ENCODE measurements at regions not wholly inside any gene's neighbourhood (a gene's known extent, or its start where the extent isn't known, plus 50 kb on each side); places are given as distances from the start of the nearest gene placed in this dataset.

DNA sequence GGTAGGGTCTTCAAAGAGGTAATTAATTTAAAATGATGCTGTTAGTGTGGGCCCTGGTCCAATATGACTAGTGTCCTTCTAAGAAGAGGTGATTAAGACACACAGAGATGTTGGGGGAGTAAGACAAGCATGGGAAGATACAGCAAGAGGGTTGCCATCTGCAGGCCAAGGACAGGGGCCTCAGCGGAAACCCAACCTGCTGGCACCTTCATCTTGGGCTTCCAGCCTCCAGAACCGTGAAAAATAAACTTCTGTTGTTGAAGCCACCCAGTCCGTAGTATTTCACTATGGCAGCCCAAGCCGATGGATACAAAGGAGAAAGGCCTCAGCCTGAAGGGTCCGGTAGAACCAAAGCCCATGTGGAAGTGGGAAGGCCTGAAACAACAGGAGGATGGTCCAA lies 161.7 kb upstream of the UBE2E1 start:
- DNase-seq = no peak

DNA sequence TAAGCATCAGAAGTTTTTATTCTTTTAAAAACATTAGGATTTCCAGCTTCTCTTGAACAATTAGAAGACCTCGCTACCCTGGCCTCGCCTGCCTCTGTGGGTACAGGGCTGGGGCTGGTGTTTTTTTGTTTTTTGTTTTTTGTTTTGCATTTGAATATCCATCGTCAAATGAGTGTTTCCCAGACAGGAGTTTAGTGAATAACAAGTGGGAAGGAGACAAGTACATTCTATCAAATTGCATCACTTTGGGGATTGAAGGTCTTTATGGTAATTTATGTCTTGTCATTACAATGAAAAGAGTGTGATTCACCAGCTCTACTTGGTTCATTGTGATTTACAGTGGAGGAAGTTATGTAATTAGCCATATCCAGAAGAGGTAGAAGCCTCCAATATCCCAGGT lies 161.1 kb upstream of the UBE2E1 start:
- DNase-seq = no peak

DNA sequence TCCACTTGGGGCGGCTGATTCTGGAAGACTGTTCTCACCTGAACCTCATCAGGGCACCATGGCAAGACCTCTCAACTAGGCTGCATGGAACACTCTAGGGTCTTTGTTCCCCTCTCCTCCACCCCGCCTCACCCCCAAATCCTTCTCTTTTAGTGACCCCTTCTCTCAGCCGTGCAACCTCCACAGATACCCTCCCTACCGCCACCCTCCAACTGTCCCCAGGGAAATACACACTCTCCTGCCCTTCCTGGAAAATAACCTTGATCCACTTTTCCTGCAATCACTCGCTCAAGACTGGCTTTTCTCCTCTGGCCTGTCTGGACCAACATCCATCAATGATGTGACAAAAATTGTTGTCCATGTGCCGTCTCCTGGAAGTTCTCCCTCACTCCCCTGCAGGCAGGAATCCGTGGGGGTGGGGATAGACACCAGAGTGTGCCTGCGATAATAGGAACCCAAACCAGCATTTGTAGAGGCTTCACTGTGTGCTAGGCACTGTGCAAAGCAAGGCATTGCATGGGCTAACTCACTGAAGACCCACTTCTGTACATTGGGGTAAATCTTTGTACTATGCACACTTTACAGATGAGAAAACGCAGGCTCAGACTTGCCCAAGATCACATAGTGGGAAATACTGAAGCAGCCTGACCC lies 160.1 kb upstream of the UBE2E1 start:
- DNase-seq = no peak

DNA sequence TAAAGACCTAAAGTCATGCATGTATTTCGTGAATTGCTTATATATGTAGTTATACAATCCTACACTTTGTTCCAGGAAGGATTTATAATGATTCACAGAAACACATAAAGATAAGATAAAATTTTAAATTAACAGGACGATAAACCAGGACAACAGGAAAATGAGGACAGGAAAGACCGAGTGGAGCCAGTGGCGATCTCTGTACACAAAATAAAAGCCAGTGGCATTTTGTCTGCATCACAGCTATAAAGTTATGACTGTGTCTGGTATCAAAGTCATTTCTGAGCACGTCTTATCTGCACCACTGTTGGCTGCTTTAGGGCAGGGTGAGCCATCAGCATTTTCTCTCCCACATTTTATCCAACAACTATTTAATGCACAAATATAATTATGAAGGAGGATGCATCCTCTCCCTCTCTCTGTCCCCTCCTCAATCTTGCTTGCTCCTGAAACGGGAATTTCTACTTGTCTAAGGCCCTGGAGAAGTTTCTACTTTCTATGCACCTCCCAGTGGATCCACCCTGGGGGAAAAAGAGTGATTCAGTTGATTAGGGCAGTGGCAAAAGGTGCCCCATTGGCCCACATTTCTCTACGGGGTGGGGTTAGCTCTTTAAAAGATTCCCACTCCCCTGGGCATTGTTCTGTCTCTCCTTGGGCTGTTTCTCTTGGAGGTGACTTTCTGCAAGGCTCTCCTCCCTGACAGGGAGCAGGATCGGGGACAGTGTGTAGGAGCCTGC lies 159.4 kb upstream of the UBE2E1 start:
- no peak for DNase-seq

DNA sequence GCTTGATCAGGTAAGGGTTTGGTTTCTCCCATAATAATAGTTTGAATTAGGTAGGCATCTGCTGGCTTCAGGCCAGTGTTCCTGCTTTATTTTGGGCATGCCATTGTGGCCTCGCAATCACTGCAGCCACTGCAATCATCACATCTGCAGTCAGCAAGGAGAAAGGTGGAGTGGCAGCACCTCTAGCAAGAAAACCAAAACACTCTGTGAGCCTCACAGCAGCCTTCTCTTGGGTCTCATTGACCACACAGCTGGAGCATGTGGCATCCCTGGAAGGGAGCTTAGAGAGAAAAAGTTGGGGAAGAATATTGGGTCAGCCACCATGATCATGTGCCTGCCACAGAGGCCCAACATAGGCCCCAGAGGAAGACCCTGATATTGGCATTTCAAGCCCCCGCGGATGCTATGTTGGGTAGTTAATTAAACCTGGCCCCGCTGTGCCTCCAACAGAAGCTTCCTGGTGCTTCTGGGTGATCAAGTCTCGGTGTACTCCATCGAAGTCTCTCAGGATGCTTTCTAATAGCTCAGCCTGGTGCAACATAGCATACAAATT lies 158.0 kb upstream of the UBE2E1 start:
- no peak for DNase-seq

DNA sequence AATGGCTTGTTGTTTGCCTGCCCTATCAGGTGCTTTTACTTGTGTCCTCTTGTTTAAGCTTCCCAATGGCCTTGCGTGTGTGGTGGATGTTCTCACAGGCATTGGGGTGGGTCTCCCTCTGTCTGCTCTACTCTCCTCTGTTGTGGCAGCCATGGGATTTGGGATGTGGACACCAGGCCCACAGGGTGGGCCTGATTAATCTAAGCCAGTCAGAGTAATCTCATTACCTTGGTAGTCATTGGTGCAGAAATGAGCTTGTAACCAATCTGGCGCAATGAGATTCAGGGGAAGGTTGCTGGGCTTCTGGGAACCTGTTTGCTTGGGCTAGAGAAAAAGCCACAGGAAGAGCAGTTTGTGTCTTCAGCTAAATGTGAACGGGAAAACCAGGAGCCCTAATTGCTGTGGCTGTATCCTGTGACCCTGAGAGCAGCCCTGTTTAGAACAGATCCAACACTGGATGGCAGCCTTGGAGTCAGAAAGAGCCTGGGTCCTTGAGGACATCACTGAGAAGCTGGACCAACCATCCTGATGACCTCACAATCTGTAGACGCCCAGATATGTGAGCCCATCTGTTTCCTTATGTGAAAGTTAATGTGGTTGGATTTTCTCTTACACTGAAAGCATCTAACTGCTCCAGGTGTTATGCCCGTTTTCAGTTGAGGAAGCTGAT lies 157.3 kb upstream of the UBE2E1 start:
- no peak for DNase-seq

DNA sequence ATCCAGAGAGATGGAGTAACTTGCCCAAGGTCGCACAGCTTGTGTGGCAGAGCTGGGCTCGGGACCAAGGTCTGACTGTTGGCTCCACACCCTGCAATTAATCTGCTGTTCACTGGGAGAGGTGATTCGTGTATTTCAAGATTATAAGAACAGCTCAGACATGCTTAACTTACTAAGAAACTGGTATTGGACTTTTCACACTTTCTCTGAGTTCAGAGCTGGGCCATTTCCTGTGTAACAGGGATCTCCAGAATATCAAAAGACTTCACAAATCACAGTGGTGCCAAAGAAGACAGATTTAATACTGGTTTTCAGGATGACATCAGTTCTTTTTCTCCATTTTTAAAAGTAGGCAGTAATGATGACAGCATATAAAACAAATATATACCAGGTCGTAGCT lies 156.8 kb upstream of the UBE2E1 start:
- no peak for DNase-seq

DNA sequence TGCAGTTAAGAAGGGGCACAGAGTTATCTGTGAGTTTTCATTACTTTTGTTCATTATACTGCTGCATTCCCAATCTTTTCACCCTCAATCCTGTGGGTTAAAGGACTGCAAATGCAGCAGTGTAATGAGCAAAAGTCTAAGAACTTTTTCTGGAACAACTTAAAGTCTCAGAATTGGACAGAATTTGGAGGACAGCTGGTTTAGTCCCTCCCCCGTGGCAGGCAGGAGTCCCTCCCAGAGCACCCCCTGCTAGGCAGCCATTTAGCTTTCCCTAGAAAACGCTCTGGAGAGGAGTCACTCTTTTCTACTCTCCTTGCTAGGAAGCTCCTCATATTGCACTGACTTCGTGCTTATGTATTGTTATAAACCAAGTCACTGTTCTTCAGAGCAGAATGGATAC lies 156.3 kb upstream of the UBE2E1 start:
- DNase-seq = no peak

DNA sequence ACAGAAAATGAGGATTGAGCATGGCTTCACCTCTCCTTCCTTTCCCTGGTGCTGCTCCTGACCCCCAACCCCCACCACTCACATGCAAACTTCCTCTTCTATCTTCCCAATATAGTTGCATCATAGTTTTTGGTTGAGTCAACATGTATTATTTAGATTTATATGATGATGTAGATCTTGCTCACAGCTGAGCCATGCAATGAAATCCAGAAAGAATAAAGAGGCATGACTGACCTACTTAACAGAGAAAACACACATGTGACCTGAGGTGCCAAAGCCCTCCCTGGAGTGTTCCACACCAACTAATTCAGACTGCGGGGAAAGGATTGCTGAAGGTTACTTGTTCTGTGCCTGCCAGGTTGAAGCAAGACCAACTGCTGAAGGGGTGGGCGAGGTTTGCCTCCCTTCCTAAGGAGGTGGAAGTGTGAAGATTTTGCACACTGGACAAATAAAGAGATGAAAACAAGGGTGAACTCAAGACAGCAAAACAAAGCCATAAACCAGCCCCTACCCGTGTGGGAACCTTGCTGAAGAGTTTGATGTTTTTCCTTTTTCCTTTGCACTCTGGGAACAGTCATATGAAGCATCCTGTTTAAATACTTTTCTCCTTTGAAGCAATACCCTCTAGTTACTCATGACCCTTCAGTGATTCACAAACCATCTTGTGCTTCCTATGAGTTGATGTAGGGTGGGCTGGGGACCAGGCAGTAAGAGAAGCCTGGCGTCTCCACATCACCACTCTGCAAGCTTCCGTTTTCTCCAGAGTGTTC lies 155.2 kb upstream of the UBE2E1 start:
- DNase-seq = no peak

DNA sequence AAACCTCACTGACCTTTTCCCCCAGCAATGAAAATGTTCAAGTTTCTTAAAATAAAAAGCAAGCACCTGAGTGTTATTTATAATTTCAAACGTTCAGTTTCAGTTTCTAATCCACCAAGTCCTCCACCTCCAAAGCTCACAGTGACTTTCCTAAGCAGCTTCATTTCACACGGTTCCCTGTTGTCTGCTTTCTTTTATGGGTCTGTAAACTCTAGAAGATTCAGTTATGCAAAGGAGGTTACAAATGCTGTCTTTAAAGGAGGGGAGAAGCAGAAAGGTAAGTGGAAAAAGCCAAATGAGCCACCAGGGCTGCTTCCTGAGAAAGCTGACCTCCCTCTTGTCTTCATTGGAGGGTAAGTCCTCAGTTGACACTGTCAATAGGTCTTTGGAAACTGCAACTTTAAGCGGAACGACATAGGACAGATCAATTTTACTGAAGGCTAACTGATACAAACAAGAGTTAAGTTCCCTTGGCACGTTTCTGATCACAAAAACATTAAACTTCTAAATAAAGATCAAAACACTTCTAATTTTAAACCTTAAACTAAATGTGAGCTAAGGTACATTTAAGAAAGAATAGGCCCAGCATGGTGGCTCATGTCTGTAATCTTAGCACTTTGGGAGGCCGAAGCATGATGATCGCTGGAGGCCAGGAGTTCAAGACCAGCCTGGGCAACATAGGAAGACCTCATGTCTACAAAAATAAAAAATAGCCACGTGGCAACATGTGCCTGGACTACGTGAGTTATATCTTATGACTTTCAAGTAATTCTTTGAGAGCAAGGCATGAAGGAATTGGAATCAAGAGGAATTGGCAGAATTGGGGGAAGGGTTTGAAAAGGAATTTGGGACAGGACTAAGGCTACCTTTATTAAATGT lies 151.9 kb upstream of the UBE2E1 start:
- no peak for DNase-seq

DNA sequence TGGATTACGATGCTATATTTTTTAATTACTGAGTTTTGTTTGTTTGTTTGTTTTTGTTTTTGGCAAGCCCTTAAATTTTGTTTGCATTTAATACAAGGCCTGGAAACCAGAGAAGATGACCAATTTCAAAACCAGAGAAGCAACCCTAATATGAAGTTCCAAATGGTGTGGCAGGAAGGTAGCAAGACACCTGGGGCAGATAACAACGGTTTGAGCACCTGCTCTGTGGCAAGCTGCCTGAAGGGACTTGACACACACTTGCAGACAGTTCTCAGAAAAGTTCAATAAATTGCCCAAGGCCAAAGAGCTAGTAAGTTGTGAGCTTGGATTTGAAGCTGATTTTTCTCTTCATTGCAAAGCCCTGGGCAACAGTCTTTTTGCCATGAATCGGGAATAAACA lies 151.2 kb upstream of the UBE2E1 start:
- DNase-seq = no peak

DNA sequence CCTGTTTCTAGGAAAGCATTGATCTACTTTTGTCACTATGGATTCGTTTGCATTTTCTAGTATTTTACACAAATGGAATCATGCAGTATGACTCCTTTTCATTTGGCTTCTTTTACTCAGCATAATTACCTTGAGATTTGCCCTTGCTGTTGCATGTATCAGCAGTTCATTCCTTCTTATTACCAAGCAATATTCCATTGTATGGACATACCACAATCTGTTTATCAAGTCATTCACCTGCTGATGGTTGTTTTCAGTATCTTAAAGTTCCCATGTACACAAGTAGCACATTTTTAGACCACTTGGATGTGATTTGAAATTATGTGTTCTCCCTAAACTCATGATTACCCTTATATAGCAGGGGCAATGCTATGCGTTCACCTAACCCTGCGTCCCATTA lies 150.0 kb upstream of the UBE2E1 start:
- no peak for DNase-seq

DNA sequence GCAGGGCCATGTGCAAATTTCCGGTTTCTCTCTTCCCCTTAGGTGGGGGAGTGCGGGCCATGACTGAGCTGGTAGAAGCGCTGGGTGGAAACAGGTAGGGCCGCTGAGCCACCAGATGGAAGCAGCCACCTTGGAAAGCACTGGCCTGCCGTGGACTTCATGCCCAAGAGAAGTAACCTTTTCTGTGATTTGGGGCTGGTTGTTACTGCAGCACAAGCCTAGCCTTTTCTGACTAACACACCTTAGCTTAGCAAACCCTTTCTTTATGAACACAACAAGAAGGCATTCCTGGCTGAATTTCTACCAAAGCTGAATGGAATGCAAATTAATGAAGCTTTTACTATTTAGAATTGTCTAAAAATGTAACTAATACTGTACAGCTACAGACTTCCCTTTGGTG lies 149.6 kb upstream of the UBE2E1 start:
- no peak for DNase-seq

DNA sequence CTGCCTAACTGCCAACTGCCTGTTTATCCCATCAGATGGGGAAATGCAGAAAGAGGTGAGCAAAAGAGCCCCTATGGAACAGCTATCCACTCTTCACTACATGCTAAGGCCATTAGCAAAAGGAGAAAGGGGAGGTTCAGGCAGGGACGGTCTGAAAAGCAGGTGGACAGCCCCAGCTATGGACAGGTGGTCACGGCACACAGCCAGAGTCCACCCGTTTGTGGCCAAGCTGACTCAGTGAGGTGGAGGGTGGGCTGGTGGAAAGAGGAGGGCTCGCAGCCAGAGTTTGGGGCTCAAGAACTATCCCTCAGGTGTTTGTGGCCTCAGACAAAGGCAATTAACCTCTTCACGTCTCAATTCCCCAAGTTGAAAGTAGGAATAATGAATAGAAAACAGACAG lies 148.9 kb upstream of the UBE2E1 start:
- DNase-seq = no peak

DNA sequence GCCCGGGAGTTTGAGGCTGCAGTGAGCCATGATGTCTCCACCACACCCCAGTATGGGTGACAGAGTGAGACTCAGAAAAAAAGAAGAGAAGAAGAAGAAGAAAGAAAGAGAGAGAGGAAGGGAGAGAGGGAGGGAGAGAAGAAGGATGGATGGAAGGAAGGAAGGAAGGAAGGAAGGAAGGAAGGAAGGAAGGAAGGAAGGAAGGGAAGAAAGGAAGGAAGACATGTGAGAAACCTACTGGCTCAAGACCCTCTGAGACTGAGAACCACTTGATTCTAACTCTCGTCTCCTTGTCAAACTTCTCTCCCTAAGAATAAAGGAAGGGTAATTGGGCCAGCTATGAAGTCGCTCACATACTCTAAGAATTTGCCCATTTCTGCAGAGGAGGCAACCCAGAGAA lies 148.1 kb upstream of the UBE2E1 start:
- DNase-seq = no peak

DNA sequence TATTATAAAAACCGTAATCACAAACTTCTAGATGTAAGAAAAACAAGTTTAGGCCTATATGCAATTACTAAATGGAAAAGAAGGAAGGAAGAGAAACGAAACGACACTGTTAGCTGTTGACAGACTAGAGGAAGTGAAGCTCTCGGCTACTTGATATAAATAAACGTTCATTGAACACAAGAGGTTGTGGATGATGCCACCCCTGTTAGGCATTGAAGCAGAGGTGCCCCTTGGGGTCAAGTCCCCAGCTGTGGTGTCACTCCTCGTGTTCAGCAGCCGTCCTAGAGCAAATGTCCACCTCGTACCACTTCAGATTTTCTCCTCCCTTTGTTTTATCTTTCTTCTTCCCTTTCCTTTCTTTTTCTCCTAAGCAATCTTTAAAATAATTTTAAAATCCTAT lies 146.5 kb upstream of the UBE2E1 start:
- no peak for DNase-seq

DNA sequence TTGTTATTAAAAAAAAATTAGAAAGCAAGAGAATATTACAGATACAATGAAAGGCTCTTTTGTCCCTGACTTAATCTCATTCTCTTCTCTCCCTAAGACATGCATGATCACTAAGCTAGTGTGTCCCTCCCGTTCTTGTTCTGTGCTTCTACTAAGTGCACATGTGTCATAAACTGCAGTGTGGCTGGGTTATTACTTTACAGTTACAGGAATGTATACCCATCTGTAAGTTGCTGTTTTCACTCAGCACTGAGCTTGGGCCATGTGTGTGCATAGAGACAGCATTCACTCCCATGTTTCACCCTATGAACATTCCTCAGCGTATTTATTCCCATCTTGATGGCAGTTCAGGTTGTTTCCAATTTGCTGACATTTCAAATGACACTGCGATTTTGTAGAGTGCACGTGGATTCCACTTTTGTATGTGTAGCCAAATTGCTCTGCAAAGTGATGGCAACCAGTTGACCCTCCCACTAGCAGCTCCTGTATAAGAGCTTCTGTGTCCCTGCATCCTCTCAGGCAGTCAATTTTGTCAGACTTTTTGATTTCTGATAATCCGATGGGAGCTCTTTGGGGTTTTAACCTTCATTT lies 145.8 kb upstream of the UBE2E1 start:
- DNase-seq = no peak

DNA sequence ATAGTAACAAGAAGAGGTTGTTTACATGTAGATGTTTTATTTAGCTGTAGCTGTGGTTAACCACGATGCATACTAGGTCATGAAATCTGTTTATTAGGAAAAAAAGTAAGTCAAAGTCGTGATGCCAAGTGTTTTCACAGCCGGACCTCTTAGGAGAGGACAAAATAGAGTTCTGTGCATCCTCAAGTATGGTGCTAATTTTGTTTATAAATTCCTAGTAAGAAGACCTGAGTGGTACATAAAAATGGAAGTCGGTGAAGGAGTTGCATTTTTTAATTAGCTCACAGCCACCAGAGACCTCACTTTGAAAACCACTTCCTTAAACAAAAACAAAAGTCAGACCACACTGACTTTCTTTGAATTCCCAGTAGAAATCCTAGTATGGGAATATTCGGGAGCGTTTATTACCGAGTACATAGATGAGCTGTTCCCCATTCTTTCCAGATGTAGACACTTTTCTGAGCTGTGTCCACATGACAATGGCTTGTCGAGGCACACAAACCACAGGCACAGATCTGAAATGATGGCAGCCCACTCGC lies 143.6 kb upstream of the UBE2E1 start:
- no peak for DNase-seq

DNA sequence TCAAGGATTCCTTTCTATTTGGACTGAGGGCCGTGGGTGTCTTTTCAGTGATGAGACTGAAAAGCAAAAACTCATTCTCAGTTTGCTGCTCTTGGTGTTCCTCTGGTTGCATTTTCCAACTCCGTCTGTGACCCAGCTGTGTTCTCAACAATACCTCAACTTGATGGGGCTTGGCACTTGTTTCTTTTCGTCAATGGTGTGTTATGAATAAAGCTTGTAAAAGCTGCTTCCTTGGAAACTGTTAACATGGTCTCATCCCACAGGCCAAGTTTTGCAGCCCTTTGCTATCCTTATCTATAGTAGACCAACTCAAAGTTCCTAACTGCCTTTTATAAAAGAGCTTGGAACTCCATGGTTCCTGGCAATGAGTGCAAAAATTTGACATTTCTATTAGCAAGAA lies 142.5 kb upstream of the UBE2E1 start:
- no peak for DNase-seq

DNA sequence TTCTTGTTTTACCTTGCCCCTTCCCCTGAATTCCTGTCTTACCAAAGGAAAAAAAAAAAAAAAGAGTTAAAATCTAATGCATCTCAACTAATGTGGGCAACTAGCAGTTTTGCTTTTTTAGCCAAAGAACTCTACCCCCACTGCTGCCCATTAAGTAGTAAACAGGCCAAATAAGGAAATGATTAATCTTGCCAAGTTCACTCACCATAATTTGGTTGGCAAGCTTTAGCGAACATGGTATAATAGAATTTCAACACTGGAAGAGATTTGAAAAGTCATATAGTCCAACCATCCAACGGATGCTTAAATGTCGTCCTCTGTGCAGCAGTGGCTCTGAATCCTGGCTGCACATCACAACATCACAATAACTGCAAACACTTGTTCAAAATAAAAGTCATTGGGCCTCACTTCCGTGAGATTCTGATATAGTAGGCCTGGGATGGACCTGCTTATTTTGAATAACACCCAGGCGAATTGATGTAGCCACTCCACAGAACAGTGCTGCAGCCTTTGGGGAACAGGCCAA lies 142.0 kb upstream of the UBE2E1 start:
- DNase-seq = no peak

DNA sequence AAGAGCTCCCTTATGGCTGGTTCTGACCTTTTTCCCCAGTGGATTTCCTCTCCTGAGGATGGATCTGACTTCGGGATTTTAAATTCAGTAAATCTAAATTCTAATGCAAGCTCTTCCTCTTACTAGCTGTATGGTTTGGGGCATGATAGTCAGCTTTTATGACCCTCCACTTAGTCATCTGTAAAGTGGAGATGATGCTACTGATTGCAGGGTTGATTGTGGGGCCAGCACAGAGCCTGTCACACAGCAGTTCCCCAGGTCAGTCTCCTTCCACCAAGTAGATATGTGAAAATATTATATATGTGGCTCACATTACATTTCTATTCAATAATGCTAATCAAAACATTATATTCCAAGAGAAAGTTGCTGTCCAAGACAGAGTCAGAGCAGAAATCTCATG lies 141.3 kb upstream of the UBE2E1 start:
- no peak for DNase-seq

Measured in DMS53 (cell line).